Keratinocyte (primary cell): ENCODE measurements at regions not wholly inside any gene's neighbourhood (a gene's known extent, or its start where the extent isn't known, plus 50 kb on each side); places are given as distances from the start of the nearest gene placed in this dataset.

Source experiments
- DNase-seq: peaks from one replicate; pipeline ENCODE4 v3.0.0-alpha.2; 2011; ENCODE audit warnings: low read depth, missing footprints, low spot score
- FAIRE-seq: peaks from 2 replicates; lab custom pipeline; 2011; peaks lifted over from hg19 to GRCh38; lab: Jason Lieb, UNC
- H2AFZ ChIP-seq: 2 replicates; pipeline ENCODE4 v1.6.0; 2012; ENCODE audit warnings: low read length, control low read depth, inconsistent platforms; ENCODE audit not compliant: control insufficient read depth
- H3K27ac ChIP-seq: 2 replicates; pipeline ENCODE4 v1.5.1; 2011; ENCODE audit warnings: low read length; ENCODE audit not compliant: control insufficient read depth, insufficient read depth
- H3K27me3 ChIP-seq: 3 replicates; pipeline ENCODE4 v1.6.0; 2011; ENCODE audit warnings: low read length; ENCODE audit not compliant: control insufficient read depth, insufficient read depth; ENCODE audit errors: extremely low read depth
- H3K36me3 ChIP-seq, 2 experiments: 2 replicates in 1 of 2; 3 replicates in 1 of 2; pipeline ENCODE4 v1.5.1; 2011; ENCODE audit warnings: low read length in 2 of 2, mild to moderate bottlenecking in 1 of 2; ENCODE audit not compliant: control insufficient read depth in 2 of 2, insufficient read depth in 2 of 2; ENCODE audit errors: extremely low read depth in 1 of 2
- H3K4me1 ChIP-seq: 3 replicates; pipeline ENCODE4 v1.5.1; 2011; ENCODE audit warnings: low read length; ENCODE audit not compliant: control insufficient read depth, insufficient read depth; ENCODE audit errors: extremely low read depth
- H3K4me2 ChIP-seq: 3 replicates; pipeline ENCODE4 v1.6.0; 2011; ENCODE audit warnings: low read depth, low read length; ENCODE audit not compliant: control insufficient read depth, insufficient read depth; ENCODE audit errors: extremely low read depth
- H3K4me3 ChIP-seq, 3 experiments: fragments of 200-600 bp in 1 of 3; sonication (generic) in 1 of 3; 2 replicates in 2 of 3; 3 replicates in 1 of 3; pipeline ENCODE4 v1.5.1; 2011 to 2016; ENCODE audit warnings: low read length in 3 of 3, mild to moderate bottlenecking in 3 of 3, control low read depth in 2 of 3, inconsistent platforms in 1 of 3, low read depth in 1 of 3, mixed read lengths in 1 of 3, mixed run types in 1 of 3, moderate library complexity in 1 of 3; ENCODE audit not compliant: control insufficient read depth in 2 of 3, insufficient read depth in 2 of 3; ENCODE audit errors: extremely low read depth in 1 of 3
- H3K79me2 ChIP-seq: 2 replicates; pipeline ENCODE4 v1.6.0; 2012; ENCODE audit warnings: low read length; ENCODE audit not compliant: control insufficient read depth, insufficient read depth
- H3K9ac ChIP-seq: 3 replicates; pipeline ENCODE4 v1.6.0; 2011; ENCODE audit warnings: low read length; ENCODE audit not compliant: control insufficient read depth, insufficient read depth; ENCODE audit errors: extremely low read depth
- H3K9me1 ChIP-seq: 3 replicates; pipeline ENCODE4 v1.6.0; 2011; ENCODE audit warnings: low read length; ENCODE audit not compliant: control insufficient read depth, insufficient read depth; ENCODE audit errors: extremely low read depth
- H3K9me3 ChIP-seq: 2 replicates; pipeline ENCODE4 v1.5.1; 2012; ENCODE audit warnings: low read depth, low read length; ENCODE audit not compliant: control insufficient read depth
- H4K20me1 ChIP-seq: 3 replicates; pipeline ENCODE4 v1.6.0; 2011; ENCODE audit warnings: low read length; ENCODE audit not compliant: control insufficient read depth, insufficient read depth; ENCODE audit errors: extremely low read depth
- EZH2 ChIP-seq: IDR thresholded peaks from one replicate; pipeline ENCODE4 v1.6.1; 2012; ENCODE audit warnings: inconsistent platforms, mild to moderate bottlenecking, low read length, moderate library complexity
- dilution Hi-C: fragments of 300-500 bp; cut with MboI; formaldehyde crosslinking; loops from one replicate; pipeline ENCODE4 v1.7.0; 2020; ENCODE audit warnings: low sequenced_read_pairs; ENCODE audit not compliant: extremely low pct_ligation_motif_present
- TF ChIP-seq, protein P1 (sequence below), 3 experiments: IDR thresholded peaks in 1 of 3; conservative IDR thresholded peaks in 1 of 3; optimal IDR thresholded peaks in 1 of 3; 2 replicates in 2 of 3; 3 replicates in 1 of 3; pipeline versions ENCODE3 to v1.5.1; 2011; ENCODE audit warnings: low read length in 3 of 3, mild to moderate bottlenecking in 3 of 3, moderate library complexity in 2 of 3, control low read depth in 1 of 3, inconsistent platforms in 1 of 3; ENCODE audit not compliant: insufficient read depth in 2 of 3; ENCODE audit errors: extremely low read depth in 1 of 3

GRCh38 chr7:108686494-108686893 lies 116.8 kb downstream of the DNAJB9 start:
- Histone ChIP-seq H2AFZ (no peak overlapping the region), H3K79me2 (no peaks in the 10 kb centered on the region), H3K9ac (no peak overlapping the region), H3K4me1 (no peaks in the 10 kb centered on the region), H3K4me2 (no peak overlapping the region), H3K27me3 (no peaks in the 10 kb centered on the region), H3K9me3 (no peaks in the 10 kb centered on the region), H4K20me1 (no peaks in the 10 kb centered on the region), H3K9me1 (no peaks in the 10 kb centered on the region), H3K4me3 (no peak overlapping the region), H3K36me3 (no peaks in the 10 kb centered on the region), H3K27ac (no peak overlapping the region)
- no peak for DNase-seq
- TF ChIP-seq EZH2: no peak
- TF ChIP-seq, protein P1, sequence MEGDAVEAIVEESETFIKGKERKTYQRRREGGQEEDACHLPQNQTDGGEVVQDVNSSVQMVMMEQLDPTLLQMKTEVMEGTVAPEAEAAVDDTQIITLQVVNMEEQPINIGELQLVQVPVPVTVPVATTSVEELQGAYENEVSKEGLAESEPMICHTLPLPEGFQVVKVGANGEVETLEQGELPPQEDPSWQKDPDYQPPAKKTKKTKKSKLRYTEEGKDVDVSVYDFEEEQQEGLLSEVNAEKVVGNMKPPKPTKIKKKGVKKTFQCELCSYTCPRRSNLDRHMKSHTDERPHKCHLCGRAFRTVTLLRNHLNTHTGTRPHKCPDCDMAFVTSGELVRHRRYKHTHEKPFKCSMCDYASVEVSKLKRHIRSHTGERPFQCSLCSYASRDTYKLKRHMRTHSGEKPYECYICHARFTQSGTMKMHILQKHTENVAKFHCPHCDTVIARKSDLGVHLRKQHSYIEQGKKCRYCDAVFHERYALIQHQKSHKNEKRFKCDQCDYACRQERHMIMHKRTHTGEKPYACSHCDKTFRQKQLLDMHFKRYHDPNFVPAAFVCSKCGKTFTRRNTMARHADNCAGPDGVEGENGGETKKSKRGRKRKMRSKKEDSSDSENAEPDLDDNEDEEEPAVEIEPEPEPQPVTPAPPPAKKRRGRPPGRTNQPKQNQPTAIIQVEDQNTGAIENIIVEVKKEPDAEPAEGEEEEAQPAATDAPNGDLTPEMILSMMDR (optimal IDR thresholded peaks at IDR 0.05 in 1 of 3, IDR thresholded peaks at IDR 0.05 in 1 of 3, conservative IDR thresholded peaks at IDR 0.05 in 1 of 3; ENCODE audit: extremely low read depth in 1 of 3, insufficient read depth in 2 of 3, low read length in 3 of 3): no peak
- no peak for FAIRE-seq
- dilution Hi-C loops: no loop called here

DNA sequence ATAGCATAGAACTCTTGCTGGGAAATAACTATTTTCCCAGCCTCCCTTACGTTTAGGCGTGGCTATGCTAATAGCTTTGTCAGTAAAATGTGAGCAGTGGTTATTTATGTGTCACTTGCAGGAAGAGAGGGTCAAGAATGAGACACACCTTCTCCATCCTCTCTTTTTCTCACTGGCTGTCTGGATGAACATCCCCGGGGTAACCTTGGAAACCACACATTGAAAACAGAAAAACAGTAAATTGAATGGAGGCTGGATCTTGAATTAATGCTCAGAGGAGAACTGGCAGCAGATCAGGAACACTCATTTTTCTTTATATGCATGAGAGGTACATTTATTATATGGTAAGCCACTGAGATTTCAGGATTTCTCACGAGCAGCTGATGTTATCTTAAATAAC lies 127.6 kb downstream of the DNAJB9 start:
- DNase-seq: no peak
- no peak overlapping the region for H2AFZ ChIP-seq
- TF ChIP-seq EZH2: no peak
- H3K9me3 ChIP-seq: no peaks in the 10 kb centered on the region
- dilution Hi-C loops: no loop called here
- no peak overlapping the region for H3K4me3 ChIP-seq
- no peak overlapping the region for H3K4me2 ChIP-seq
- no peaks in the 10 kb centered on the region for H3K4me1 ChIP-seq
- no peak overlapping the region for H3K9ac ChIP-seq
- H3K27ac ChIP-seq: no peak overlapping the region
- no peaks in the 10 kb centered on the region for H3K79me2 ChIP-seq
- H3K9me1 ChIP-seq: no peaks in the 10 kb centered on the region
- H4K20me1 ChIP-seq: no peaks in the 10 kb centered on the region
- no peaks in the 10 kb centered on the region for H3K27me3 ChIP-seq
- H3K36me3 ChIP-seq: no peaks in the 10 kb centered on the region
- no peak for FAIRE-seq

GRCh38 chr7:108711611-108712010 lies 141.9 kb downstream of the DNAJB9 start:
- no peaks in the 10 kb centered on the region for H4K20me1 ChIP-seq
- H3K9me3 ChIP-seq: no peaks in the 10 kb centered on the region
- H3K4me3 ChIP-seq: no peak overlapping the region
- no peaks in the 10 kb centered on the region for H3K4me1 ChIP-seq
- H3K9me1 ChIP-seq: no peaks in the 10 kb centered on the region
- no peaks in the 10 kb centered on the region for H3K79me2 ChIP-seq
- no peak overlapping the region for H3K9ac ChIP-seq
- H3K36me3 ChIP-seq: no peaks in the 10 kb centered on the region
- no peak for DNase-seq
- no peak for TF ChIP-seq EZH2
- TF ChIP-seq, protein P1 (optimal IDR thresholded peaks at IDR 0.05 in 1 of 3, IDR thresholded peaks at IDR 0.05 in 1 of 3, conservative IDR thresholded peaks at IDR 0.05 in 1 of 3; ENCODE audit: extremely low read depth in 1 of 3, insufficient read depth in 2 of 3, low read length in 3 of 3): no peak
- no peaks in the 10 kb centered on the region for H3K27me3 ChIP-seq
- dilution Hi-C loops: no loop called here
- H2AFZ ChIP-seq: no peak overlapping the region
- H3K27ac ChIP-seq: no peak overlapping the region
- no peak overlapping the region for H3K4me2 ChIP-seq
- FAIRE-seq: no peak
